ENCODE measurements at regions not wholly inside any gene's neighbourhood (a gene's known extent, or its start where the extent isn't known, plus 50 kb on each side); places are given as distances from the start of the nearest gene placed in this dataset.
"Not testable (repeated sequence)": the region's sequence is repeated elsewhere in the genome, so short reads cannot be mapped to it uniquely, and the experiment has no call there.

- H3K4me2 ChIP-seq (ENCODE audit: extremely low read depth, insufficient read depth, low read length), result no peak overlapping the region
- no peaks in the 10 kb centered on the region for H3K27me3 ChIP-seq (ENCODE audit: control insufficient read depth, insufficient read depth, low read length)
- no peak overlapping the region for H3K9ac ChIP-seq (ENCODE audit: insufficient read depth, low read length)
- H2AFZ ChIP-seq (ENCODE audit: low read length), result no peak overlapping the region
- H3K27ac ChIP-seq (ENCODE audit: insufficient read depth, low read length), result no peak overlapping the region
- TF ChIP-seq CTCF (conservative IDR thresholded peaks at IDR 0.05 in 1 of 2, IDR thresholded peaks at IDR 0.05 in 1 of 2; ENCODE audit: low read depth in 1 of 2, low read length in 2 of 2), result no peak
- TF ChIP-seq EZH2 (IDR thresholded peaks at IDR 0.05; ENCODE audit: low read length, missing control alignments), result no peak
- H3K4me3 ChIP-seq (replicated peaks in 1 of 4; ENCODE audit: control extremely low read depth in 1 of 4, insufficient read depth in 1 of 4, low read depth in 3 of 4, low read length in 4 of 4), result no peak overlapping the region
- H4K20me1 ChIP-seq (ENCODE audit: control insufficient read depth, extremely low read depth, insufficient read depth, low read length), result no peaks in the 10 kb centered on the region
- DNase-seq (ENCODE audit: low read depth in 2 of 2), result no peak
- no peaks in the 10 kb centered on the region for H3K79me2 ChIP-seq (ENCODE audit: control insufficient read depth, insufficient read depth, low read length)
- no peaks in the 10 kb centered on the region for H3K36me3 ChIP-seq (ENCODE audit: control insufficient read depth, insufficient read depth, low read length)
- H3K9me3 ChIP-seq (ENCODE audit: control insufficient read depth, insufficient read depth, low read depth, low read length), result no peaks in the 10 kb centered on the region
- no peaks in the 10 kb centered on the region for H3K4me1 ChIP-seq (ENCODE audit: control insufficient read depth, extremely low read depth, insufficient read depth, low read length)
Measured at GRCh38 chr14:105647784-105648608, 121.6 kb downstream of the TMEM121 start.

GRCh38 chr14:105648609-105649535, 122.5 kb downstream of the TMEM121 start:
- not testable (repeated sequence) for H3K79me2 ChIP-seq (ENCODE audit: control insufficient read depth, insufficient read depth, low read length); H3K9me3 ChIP-seq (ENCODE audit: control insufficient read depth, insufficient read depth, low read depth, low read length); H3K9ac ChIP-seq (ENCODE audit: insufficient read depth, low read length); H3K27me3 ChIP-seq (ENCODE audit: control insufficient read depth, insufficient read depth, low read length); H2AFZ ChIP-seq (ENCODE audit: low read length); DNase-seq (ENCODE audit: low read depth in 2 of 2); H4K20me1 ChIP-seq (ENCODE audit: control insufficient read depth, extremely low read depth, insufficient read depth, low read length); H3K4me2 ChIP-seq (ENCODE audit: extremely low read depth, insufficient read depth, low read length); H3K4me3 ChIP-seq (replicated peaks in 1 of 4; ENCODE audit: control extremely low read depth in 1 of 4, insufficient read depth in 1 of 4, low read depth in 3 of 4, low read length in 4 of 4); H3K27ac ChIP-seq (ENCODE audit: insufficient read depth, low read length); H3K4me1 ChIP-seq (ENCODE audit: control insufficient read depth, extremely low read depth, insufficient read depth, low read length); H3K36me3 ChIP-seq (ENCODE audit: control insufficient read depth, insufficient read depth, low read length)

GRCh38 chr14:105652317-105652716, 125.9 kb downstream of the TMEM121 start:
- H4K20me1 ChIP-seq (ENCODE audit: control insufficient read depth, extremely low read depth, insufficient read depth, low read length), result not testable (repeated sequence)

GRCh38 chr14:105653921-105654320, 127.5 kb downstream of the TMEM121 start:
- not testable (repeated sequence) for H3K27me3 ChIP-seq (ENCODE audit: control insufficient read depth, insufficient read depth, low read length); H3K4me2 ChIP-seq (ENCODE audit: extremely low read depth, insufficient read depth, low read length); H3K4me1 ChIP-seq (ENCODE audit: control insufficient read depth, extremely low read depth, insufficient read depth, low read length); H4K20me1 ChIP-seq (ENCODE audit: control insufficient read depth, extremely low read depth, insufficient read depth, low read length); H3K9ac ChIP-seq (ENCODE audit: insufficient read depth, low read length); H3K36me3 ChIP-seq (ENCODE audit: control insufficient read depth, insufficient read depth, low read length); H2AFZ ChIP-seq (ENCODE audit: low read length); H3K79me2 ChIP-seq (ENCODE audit: control insufficient read depth, insufficient read depth, low read length); H3K27ac ChIP-seq (ENCODE audit: insufficient read depth, low read length); DNase-seq (ENCODE audit: low read depth in 2 of 2); H3K4me3 ChIP-seq (replicated peaks in 1 of 4; ENCODE audit: control extremely low read depth in 1 of 4, insufficient read depth in 1 of 4, low read depth in 3 of 4, low read length in 4 of 4); H3K9me3 ChIP-seq (ENCODE audit: control insufficient read depth, insufficient read depth, low read depth, low read length)

More at GRCh38 chr14:105652317-105652716, 125.9 kb downstream of the TMEM121 start:
- not testable (repeated sequence) for H3K4me2 ChIP-seq (ENCODE audit: extremely low read depth, insufficient read depth, low read length); H3K27ac ChIP-seq (ENCODE audit: insufficient read depth, low read length); H3K79me2 ChIP-seq (ENCODE audit: control insufficient read depth, insufficient read depth, low read length); H3K27me3 ChIP-seq (ENCODE audit: control insufficient read depth, insufficient read depth, low read length); H3K4me1 ChIP-seq (ENCODE audit: control insufficient read depth, extremely low read depth, insufficient read depth, low read length); H3K36me3 ChIP-seq (ENCODE audit: control insufficient read depth, insufficient read depth, low read length); H3K9ac ChIP-seq (ENCODE audit: insufficient read depth, low read length); H3K9me3 ChIP-seq (ENCODE audit: control insufficient read depth, insufficient read depth, low read depth, low read length); H2AFZ ChIP-seq (ENCODE audit: low read length); DNase-seq (ENCODE audit: low read depth in 2 of 2); H3K4me3 ChIP-seq (replicated peaks in 1 of 4; ENCODE audit: control extremely low read depth in 1 of 4, insufficient read depth in 1 of 4, low read depth in 3 of 4, low read length in 4 of 4)

GRCh38 chr14:105659255-105659654, 132.9 kb downstream of the TMEM121 start:
- not testable (repeated sequence) for DNase-seq (ENCODE audit: low read depth in 2 of 2); H3K4me2 ChIP-seq (ENCODE audit: extremely low read depth, insufficient read depth, low read length); H3K9me3 ChIP-seq (ENCODE audit: control insufficient read depth, insufficient read depth, low read depth, low read length); H3K27ac ChIP-seq (ENCODE audit: insufficient read depth, low read length); H3K27me3 ChIP-seq (ENCODE audit: control insufficient read depth, insufficient read depth, low read length); H3K4me1 ChIP-seq (ENCODE audit: control insufficient read depth, extremely low read depth, insufficient read depth, low read length); H2AFZ ChIP-seq (ENCODE audit: low read length); H4K20me1 ChIP-seq (ENCODE audit: control insufficient read depth, extremely low read depth, insufficient read depth, low read length); H3K9ac ChIP-seq (ENCODE audit: insufficient read depth, low read length); H3K36me3 ChIP-seq (ENCODE audit: control insufficient read depth, insufficient read depth, low read length); H3K4me3 ChIP-seq (replicated peaks in 1 of 4; ENCODE audit: control extremely low read depth in 1 of 4, insufficient read depth in 1 of 4, low read depth in 3 of 4, low read length in 4 of 4); H3K79me2 ChIP-seq (ENCODE audit: control insufficient read depth, insufficient read depth, low read length)
